Head of caudate nucleus (tissue), 42 donors: ENCODE measurements at regions not wholly inside any gene's neighbourhood (a gene's known extent, or its start where the extent isn't known, plus 50 kb on each side); places are given as distances from the start of the nearest gene placed in this dataset.

ENCODE experiments used
- DNase-seq, 42 donors: peaks; one replicate each; pipeline versions ENCODE4 v3.0.0 to v3.0.0-alpha.2; 2020 to 2021; ENCODE audit warnings: mixed read lengths in 7 of 42
- intact Hi-C: fragments of 100-400 bp; cut with DNase I; formaldehyde crosslinking; loops from one replicate; pipeline ENCODE4 v1.15.0; 2022

GRCh38 chr5:164051745-164052144 lies 546.3 kb downstream of the MAT2B start:
- intact Hi-C loops, result no loop called here
- no peak for DNase-seq

- intact Hi-C loops, result no loop called here
- DNase-seq, result no peak
Measured at GRCh38 chr5:164052536-164053093, 547.2 kb downstream of the MAT2B start.

- DNase-seq, result no peak
- intact Hi-C loops, result no loop called here
Measured at GRCh38 chr5:164053123-164053522, 547.7 kb downstream of the MAT2B start.

GRCh38 chr5:164054461-164054860 lies 549.0 kb downstream of the MAT2B start:
- intact Hi-C loops, result no loop called here
- DNase-seq, result no peak

GRCh38 chr5:164057121-164057520 lies 551.7 kb downstream of the MAT2B start:
- intact Hi-C loops, result no loop called here
- DNase-seq, result no peak

- intact Hi-C loops, result no loop called here
- no peak for DNase-seq
Measured at GRCh38 chr5:164058621-164059020, 553.2 kb downstream of the MAT2B start.

GRCh38 chr5:164059471-164059870 lies 554.1 kb downstream of the MAT2B start:
- intact Hi-C loops, result no loop called here
- no peak for DNase-seq

- intact Hi-C loops, result no loop called here
- DNase-seq, result no peak
Measured at GRCh38 chr5:164060786-164061355, 555.5 kb downstream of the MAT2B start.

- no peak for DNase-seq
- intact Hi-C loops, result no loop called here
Measured at GRCh38 chr5:164062304-164062703, 556.9 kb downstream of the MAT2B start.

GRCh38 chr5:164065266-164065665 lies 559.8 kb downstream of the MAT2B start:
- intact Hi-C loops, result no loop called here
- no peak for DNase-seq

GRCh38 chr5:164071671-164072070 lies 566.3 kb downstream of the MAT2B start:
- intact Hi-C loops, result no loop called here
- DNase-seq, result no peak

- no peak for DNase-seq
- intact Hi-C loops, result no loop called here
Measured at GRCh38 chr5:164073081-164073480, 567.7 kb downstream of the MAT2B start.

GRCh38 chr5:164076556-164076955 lies 571.1 kb downstream of the MAT2B start:
- DNase-seq, result no peak

GRCh38 chr5:164090358-164090757 lies 584.9 kb downstream of the MAT2B start:
- intact Hi-C loops, result no loop called here
- no peak for DNase-seq

More at GRCh38 chr5:164076556-164076955, 571.1 kb downstream of the MAT2B start:
- intact Hi-C loops, result no loop called here

- intact Hi-C loops, result no loop called here
- DNase-seq, result no peak
Measured at GRCh38 chr5:164091836-164092235, 586.4 kb downstream of the MAT2B start.

- DNase-seq, result no peak
- intact Hi-C loops, result no loop called here
Measured at GRCh38 chr5:164094291-164094690, 588.9 kb downstream of the MAT2B start.

GRCh38 chr5:164097749-164098148 lies 592.3 kb downstream of the MAT2B start:
- DNase-seq, result no peak
- intact Hi-C loops, result no loop called here

GRCh38 chr5:164098531-164098930 lies 593.1 kb downstream of the MAT2B start:
- intact Hi-C loops, result no loop called here
- no peak for DNase-seq

- DNase-seq, result no peak
- intact Hi-C loops, result no loop called here
Measured at GRCh38 chr5:164098979-164099378, 593.6 kb downstream of the MAT2B start.

- no peak for DNase-seq
- intact Hi-C loops, result no loop called here
Measured at GRCh38 chr5:164115420-164115819, 610.0 kb downstream of the MAT2B start.

- intact Hi-C loops, result no loop called here
- no peak for DNase-seq
Measured at GRCh38 chr5:164119806-164120447, 614.5 kb downstream of the MAT2B start.
